ENCODE measurements at regions not wholly inside any gene's neighbourhood (a gene's known extent, or its start where the extent isn't known, plus 50 kb on each side); places are given as distances from the start of the nearest gene placed in this dataset.

DNA sequence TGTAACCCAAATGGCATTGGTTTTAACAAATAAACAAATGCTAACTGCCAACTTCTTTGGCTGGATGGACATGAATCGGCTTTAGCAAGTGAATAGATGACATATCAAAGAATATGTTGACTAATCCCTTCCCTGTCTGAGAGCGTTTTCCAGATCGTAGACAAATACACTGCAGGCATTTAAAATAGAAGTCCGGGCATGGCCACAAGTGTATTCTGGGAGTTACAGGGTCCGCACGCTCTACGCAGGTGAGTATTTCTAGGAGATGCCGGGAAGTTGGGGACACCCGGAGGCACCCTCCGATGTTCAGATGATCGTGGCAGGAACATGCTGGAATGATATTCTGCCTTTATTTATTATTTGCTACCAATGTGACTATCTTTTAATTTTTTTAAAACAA, 53.2 kb upstream of the ZNF536 start:
- Mint-ChIP-seq H3K27ac (ENCODE audit: low read depth, unreplicated experiment) (no peak overlapping the region), H3K27me3 (ENCODE audit: insufficient read depth, unreplicated experiment) (no peaks in the 10 kb centered on the region), H3K36me3 (ENCODE audit: insufficient read depth, unreplicated experiment) (no peaks in the 10 kb centered on the region), H3K9me3 (ENCODE audit: unreplicated experiment) (peaks cover 28% of the 10 kb centered on the region), H3K4me3 (ENCODE audit: unreplicated experiment) (no peak overlapping the region), H3K4me1 (ENCODE audit: insufficient read depth, unreplicated experiment) (no peaks in the 10 kb centered on the region)
- DNase-seq (ENCODE audit: unreplicated experiment), result no peak
- BruUV-seq (replicated peaks), result no TSS peak
- CTCF ChIA-PET, result no interaction called here
- intact Hi-C loops (cut with micrococcal nuclease), result no loop called here
- TF ChIP-seq, protein P1, sequence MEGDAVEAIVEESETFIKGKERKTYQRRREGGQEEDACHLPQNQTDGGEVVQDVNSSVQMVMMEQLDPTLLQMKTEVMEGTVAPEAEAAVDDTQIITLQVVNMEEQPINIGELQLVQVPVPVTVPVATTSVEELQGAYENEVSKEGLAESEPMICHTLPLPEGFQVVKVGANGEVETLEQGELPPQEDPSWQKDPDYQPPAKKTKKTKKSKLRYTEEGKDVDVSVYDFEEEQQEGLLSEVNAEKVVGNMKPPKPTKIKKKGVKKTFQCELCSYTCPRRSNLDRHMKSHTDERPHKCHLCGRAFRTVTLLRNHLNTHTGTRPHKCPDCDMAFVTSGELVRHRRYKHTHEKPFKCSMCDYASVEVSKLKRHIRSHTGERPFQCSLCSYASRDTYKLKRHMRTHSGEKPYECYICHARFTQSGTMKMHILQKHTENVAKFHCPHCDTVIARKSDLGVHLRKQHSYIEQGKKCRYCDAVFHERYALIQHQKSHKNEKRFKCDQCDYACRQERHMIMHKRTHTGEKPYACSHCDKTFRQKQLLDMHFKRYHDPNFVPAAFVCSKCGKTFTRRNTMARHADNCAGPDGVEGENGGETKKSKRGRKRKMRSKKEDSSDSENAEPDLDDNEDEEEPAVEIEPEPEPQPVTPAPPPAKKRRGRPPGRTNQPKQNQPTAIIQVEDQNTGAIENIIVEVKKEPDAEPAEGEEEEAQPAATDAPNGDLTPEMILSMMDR (IDR thresholded peaks at IDR 0.05; ENCODE audit: unreplicated experiment), result no peak
- POLR2A ChIA-PET, result no interaction called here

DNA sequence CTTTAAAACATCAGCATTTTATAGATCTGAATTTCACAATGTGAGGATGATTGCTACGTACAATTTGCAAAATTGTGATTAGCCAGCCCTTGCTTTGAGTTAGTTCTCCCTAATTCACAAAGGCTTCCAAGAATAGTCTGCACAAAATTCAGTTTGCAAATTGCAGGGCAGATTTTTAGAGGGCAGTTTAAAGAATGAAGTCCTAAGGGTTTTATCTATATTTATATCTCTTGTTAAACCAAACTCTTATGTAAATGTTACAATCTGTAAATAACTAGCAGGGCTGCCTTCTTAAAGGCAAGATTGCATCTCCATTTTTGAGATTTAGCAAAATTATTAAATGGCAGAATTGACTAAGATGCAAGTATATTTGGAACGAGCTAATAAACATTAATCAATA, 52.8 kb upstream of the ZNF536 start:
- CTCF ChIA-PET, result no interaction called here
- no TSS peak for BruUV-seq (replicated peaks)
- H3K9me3 Mint-ChIP-seq (ENCODE audit: unreplicated experiment), result peaks cover 33% of the 10 kb centered on the region
- no peak for DNase-seq (ENCODE audit: unreplicated experiment)
- no peak overlapping the region for H3K27ac Mint-ChIP-seq (ENCODE audit: low read depth, unreplicated experiment)
- TF ChIP-seq, protein P1 (IDR thresholded peaks at IDR 0.05; ENCODE audit: unreplicated experiment), result no peak
- H3K4me1 Mint-ChIP-seq (ENCODE audit: insufficient read depth, unreplicated experiment), result no peaks in the 10 kb centered on the region
- H3K36me3 Mint-ChIP-seq (ENCODE audit: insufficient read depth, unreplicated experiment), result no peaks in the 10 kb centered on the region
- H3K4me3 Mint-ChIP-seq (ENCODE audit: unreplicated experiment), result no peak overlapping the region
- H3K27me3 Mint-ChIP-seq (ENCODE audit: insufficient read depth, unreplicated experiment), result no peaks in the 10 kb centered on the region
- POLR2A ChIA-PET, result no interaction called here
- intact Hi-C loops (cut with micrococcal nuclease), result no loop called here

DNA sequence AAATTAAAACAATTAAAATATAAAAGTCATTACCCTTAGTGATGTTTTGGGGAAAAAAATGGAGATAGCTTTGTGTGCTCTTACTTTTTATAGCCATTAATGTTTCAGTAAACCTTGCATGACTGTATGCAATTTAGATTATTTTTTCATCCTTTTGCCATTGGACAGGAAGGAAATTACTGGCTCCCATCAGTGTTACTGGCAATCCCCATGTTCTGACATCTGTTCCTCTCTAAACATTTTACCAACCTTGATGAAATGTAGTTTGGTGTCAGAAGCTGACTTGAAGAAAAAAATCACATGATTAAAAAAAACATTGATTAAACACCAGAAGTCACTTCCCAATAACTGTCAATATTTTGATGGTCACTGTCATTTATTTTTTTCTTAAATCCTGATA, 52.3 kb upstream of the ZNF536 start:
- Mint-ChIP-seq H3K4me3 (ENCODE audit: unreplicated experiment) (no peak overlapping the region), H3K27me3 (ENCODE audit: insufficient read depth, unreplicated experiment) (no peaks in the 10 kb centered on the region), H3K36me3 (ENCODE audit: insufficient read depth, unreplicated experiment) (no peaks in the 10 kb centered on the region), H3K4me1 (ENCODE audit: insufficient read depth, unreplicated experiment) (no peaks in the 10 kb centered on the region), H3K27ac (ENCODE audit: low read depth, unreplicated experiment) (no peak overlapping the region), H3K9me3 (ENCODE audit: unreplicated experiment) (peaks cover 34% of the 10 kb centered on the region)
- ChIA-PET POLR2A (no interaction called here), CTCF (no interaction called here)
- no peak for DNase-seq (ENCODE audit: unreplicated experiment)
- TF ChIP-seq, protein P1 (IDR thresholded peaks at IDR 0.05; ENCODE audit: unreplicated experiment), result no peak
- intact Hi-C loops (cut with micrococcal nuclease), result no loop called here
- no TSS peak for BruUV-seq (replicated peaks)

DNA sequence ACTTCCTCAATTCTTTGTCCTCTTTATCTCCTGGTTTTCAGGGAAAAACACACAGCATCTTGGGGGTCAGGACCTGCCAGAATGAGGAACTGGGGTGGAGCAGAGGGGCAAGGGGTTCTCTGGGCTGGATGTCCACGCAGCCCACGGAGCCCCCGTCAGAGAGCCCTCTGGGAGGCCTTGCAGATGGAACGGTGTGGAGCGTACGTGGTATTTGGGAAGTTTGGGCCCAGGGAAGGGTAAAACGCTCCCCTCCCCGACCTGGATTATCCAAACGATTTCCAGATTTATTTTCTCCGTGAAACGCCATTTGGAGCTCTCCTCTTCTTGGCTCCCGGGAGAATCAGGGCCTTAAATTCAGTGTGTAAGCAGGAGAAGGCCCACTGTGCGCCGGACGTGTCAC, 51.7 kb upstream of the ZNF536 start:
- H3K4me1 Mint-ChIP-seq (ENCODE audit: insufficient read depth, unreplicated experiment), result no peaks in the 10 kb centered on the region
- intact Hi-C loops (cut with micrococcal nuclease), result no loop called here
- no peak overlapping the region for H3K4me3 Mint-ChIP-seq (ENCODE audit: unreplicated experiment)
- no peaks in the 10 kb centered on the region for H3K36me3 Mint-ChIP-seq (ENCODE audit: insufficient read depth, unreplicated experiment)
- no peak for DNase-seq (ENCODE audit: unreplicated experiment)
- no peak overlapping the region for H3K27ac Mint-ChIP-seq (ENCODE audit: low read depth, unreplicated experiment)
- no TSS peak for BruUV-seq (replicated peaks)
- no peaks in the 10 kb centered on the region for H3K27me3 Mint-ChIP-seq (ENCODE audit: insufficient read depth, unreplicated experiment)
- CTCF ChIA-PET, result no interaction called here
- TF ChIP-seq, protein P1 (IDR thresholded peaks at IDR 0.05; ENCODE audit: unreplicated experiment), result no peak
- peaks cover 30% of the 10 kb centered on the region for H3K9me3 Mint-ChIP-seq (ENCODE audit: unreplicated experiment)
- POLR2A ChIA-PET, result no interaction called here
